Cerebellar cortex (tissue), 1 donor: ENCODE measurements at regions not wholly inside any gene's neighbourhood (a gene's known extent, or its start where the extent isn't known, plus 50 kb on each side); places are given as distances from the start of the nearest gene placed in this dataset.
"Not testable (repeated sequence)": the region's sequence is repeated elsewhere in the genome, so short reads cannot be mapped to it uniquely, and the experiment has no call there.

Source experiments
- DNase-seq: peaks from one replicate; pipeline ENCODE4 v3.0.0-alpha.2; 2015; ENCODE audit warnings: low spot score

GRCh38 chr16:62386411-62386810 is 350.2 kb upstream of the CDH8 start:
- DNase-seq, result no peak

- DNase-seq, result no peak
These were observed 347.7 kb upstream of the CDH8 start for GRCh38 chr16:62383941-62384340.

- no peak for DNase-seq
These were observed 334.2 kb upstream of the CDH8 start for GRCh38 chr16:62370445-62370844.

GRCh38 chr16:62363501-62363900 is 327.3 kb upstream of the CDH8 start:
- no peak for DNase-seq

- DNase-seq, result no peak
These were observed 317.1 kb upstream of the CDH8 start for GRCh38 chr16:62353355-62353754.

- no peak for DNase-seq
These were observed 306.0 kb upstream of the CDH8 start for GRCh38 chr16:62342216-62342615.

GRCh38 chr16:62335356-62335755 is 299.1 kb upstream of the CDH8 start:
- no peak for DNase-seq

- no peak for DNase-seq
These were observed 285.4 kb upstream of the CDH8 start for GRCh38 chr16:62321606-62322005.

- DNase-seq, result no peak
These were observed 262.4 kb upstream of the CDH8 start for GRCh38 chr16:62298600-62298999.

- no peak for DNase-seq
These were observed 258.2 kb upstream of the CDH8 start for GRCh38 chr16:62294213-62294972.

GRCh38 chr16:62288990-62289629 is 252.9 kb upstream of the CDH8 start:
- no peak for DNase-seq

GRCh38 chr16:62280506-62280905 is 244.3 kb upstream of the CDH8 start:
- DNase-seq, result no peak

GRCh38 chr16:62277942-62278341 is 241.7 kb upstream of the CDH8 start:
- no peak for DNase-seq

- DNase-seq, result no peak
These were observed 240.4 kb upstream of the CDH8 start for GRCh38 chr16:62276637-62277036.

GRCh38 chr16:62272035-62272434 is 235.8 kb upstream of the CDH8 start:
- DNase-seq, result no peak

- no peak for DNase-seq
These were observed 225.5 kb upstream of the CDH8 start for GRCh38 chr16:62261760-62262159.

GRCh38 chr16:62258931-62259435 is 222.7 kb upstream of the CDH8 start:
- not testable (repeated sequence) for DNase-seq

GRCh38 chr16:62256406-62256805 is 220.2 kb upstream of the CDH8 start:
- no peak for DNase-seq

- DNase-seq, result no peak
These were observed 218.6 kb upstream of the CDH8 start for GRCh38 chr16:62254847-62255246.

- no peak for DNase-seq
These were observed 218.1 kb upstream of the CDH8 start for GRCh38 chr16:62254372-62254771.

- DNase-seq, result no peak
These were observed 217.7 kb upstream of the CDH8 start for GRCh38 chr16:62253966-62254365.

- DNase-seq, result no peak
These were observed 212.8 kb upstream of the CDH8 start for GRCh38 chr16:62249069-62249468.

GRCh38 chr16:62240722-62241121 is 204.5 kb upstream of the CDH8 start:
- no peak for DNase-seq

GRCh38 chr16:62225675-62226074 is 189.4 kb upstream of the CDH8 start:
- DNase-seq, result peak; percentile 44
